ENCODE measurements at regions not wholly inside any gene's neighbourhood (a gene's known extent, or its start where the extent isn't known, plus 50 kb on each side); places are given as distances from the start of the nearest gene placed in this dataset.

GRCh38 chr2:200128296-200128695 lies 172.9 kb downstream of the MAIP1 start:
- TF ChIP-seq CTCF (IDR thresholded peaks at IDR 0.05; ENCODE audit: low read depth, low read length, poor library complexity, severe bottlenecking): no peak
- TF ChIP-seq EZH2phosphoT487 (IDR thresholded peaks at IDR 0.05; ENCODE audit: borderline replicate concordance, low read length): no peak
- Histone ChIP-seq H3K27ac (ENCODE audit: low read depth, low read length) (no peak overlapping the region), H3K4me3 (ENCODE audit: low read length) (no peak overlapping the region), H3F3A (ENCODE audit: control insufficient read depth, insufficient read depth) (no peaks in the 10 kb centered on the region), H3K9me2 (replicated peaks; ENCODE audit: control insufficient read depth, low read length) (no peaks in the 10 kb centered on the region), H4K20me1 (ENCODE audit: control insufficient read depth, insufficient read depth, low read depth, low read length) (no peaks in the 10 kb centered on the region), H3K4me2 (ENCODE audit: low read length) (no peak overlapping the region), H3K9me3 (ENCODE audit: control insufficient read depth, insufficient read depth, low read length) (no peaks in the 10 kb centered on the region), H3K27me3 (ENCODE audit: control insufficient read depth, low read length) (no peaks in the 10 kb centered on the region), H3K79me2 (ENCODE audit: control insufficient read depth, low read length) (no peaks in the 10 kb centered on the region), H3K36me3 (ENCODE audit: control insufficient read depth, low read length) (no peaks in the 10 kb centered on the region), H3K4me1 (ENCODE audit: control insufficient read depth, low read length) (no peaks in the 10 kb centered on the region)

- no peaks in the 10 kb centered on the region for H3K9me2 ChIP-seq (replicated peaks; ENCODE audit: control insufficient read depth, low read length)
- H3K27me3 ChIP-seq (ENCODE audit: control insufficient read depth, low read length): no peaks in the 10 kb centered on the region
- H3K79me2 ChIP-seq (ENCODE audit: control insufficient read depth, low read length): no peaks in the 10 kb centered on the region
- H3K4me1 ChIP-seq (ENCODE audit: control insufficient read depth, low read length): no peaks in the 10 kb centered on the region
- TF ChIP-seq EZH2phosphoT487 (IDR thresholded peaks at IDR 0.05; ENCODE audit: borderline replicate concordance, low read length) (no peak), CTCF (IDR thresholded peaks at IDR 0.05; ENCODE audit: low read depth, low read length, poor library complexity, severe bottlenecking) (no peak)
- no peaks in the 10 kb centered on the region for H4K20me1 ChIP-seq (ENCODE audit: control insufficient read depth, insufficient read depth, low read depth, low read length)
- no peak overlapping the region for H3K4me2 ChIP-seq (ENCODE audit: low read length)
- H3K4me3 ChIP-seq (ENCODE audit: low read length): no peak overlapping the region
- no peak overlapping the region for H3K27ac ChIP-seq (ENCODE audit: low read depth, low read length)
- no peaks in the 10 kb centered on the region for H3K36me3 ChIP-seq (ENCODE audit: control insufficient read depth, low read length)
- H3K9me3 ChIP-seq (ENCODE audit: control insufficient read depth, insufficient read depth, low read length): no peaks in the 10 kb centered on the region
- no peaks in the 10 kb centered on the region for H3F3A ChIP-seq (ENCODE audit: control insufficient read depth, insufficient read depth)
These were observed 174.5 kb downstream of the MAIP1 start for GRCh38 chr2:200129721-200130462.

GRCh38 chr2:200130762-200131166 lies 175.4 kb downstream of the MAIP1 start:
- H3K27ac ChIP-seq (ENCODE audit: low read depth, low read length): no peak overlapping the region
- no peaks in the 10 kb centered on the region for H3K36me3 ChIP-seq (ENCODE audit: control insufficient read depth, low read length)
- H3F3A ChIP-seq (ENCODE audit: control insufficient read depth, insufficient read depth): no peaks in the 10 kb centered on the region
- H4K20me1 ChIP-seq (ENCODE audit: control insufficient read depth, insufficient read depth, low read depth, low read length): no peaks in the 10 kb centered on the region
- H3K79me2 ChIP-seq (ENCODE audit: control insufficient read depth, low read length): no peaks in the 10 kb centered on the region
- H3K4me1 ChIP-seq (ENCODE audit: control insufficient read depth, low read length): no peaks in the 10 kb centered on the region
- H3K4me3 ChIP-seq (ENCODE audit: low read length): no peak overlapping the region
- H3K9me3 ChIP-seq (ENCODE audit: control insufficient read depth, insufficient read depth, low read length): no peaks in the 10 kb centered on the region
- no peak for TF ChIP-seq EZH2phosphoT487 (IDR thresholded peaks at IDR 0.05; ENCODE audit: borderline replicate concordance, low read length)
- no peak for TF ChIP-seq CTCF (IDR thresholded peaks at IDR 0.05; ENCODE audit: low read depth, low read length, poor library complexity, severe bottlenecking)
- H3K4me2 ChIP-seq (ENCODE audit: low read length): no peak overlapping the region
- no peaks in the 10 kb centered on the region for H3K27me3 ChIP-seq (ENCODE audit: control insufficient read depth, low read length)
- no peaks in the 10 kb centered on the region for H3K9me2 ChIP-seq (replicated peaks; ENCODE audit: control insufficient read depth, low read length)

Data from DOHH2 (cell line).